Stimulated activated CD4-positive, alpha-beta T cell treated with anti-CD3 and anti-CD28 coated beads, Interleukin-15, amount 100 ng/mL, for 48 hours (primary cell): ENCODE measurements at regions not wholly inside any gene's neighbourhood (a gene's known extent, or its start where the extent isn't known, plus 50 kb on each side); places are given as distances from the start of the nearest gene placed in this dataset.

Experiments used
- DNase-seq, 2 donors: peaks; one replicate each; pipeline ENCODE4 v3.0.0-alpha.2; 2020; ENCODE audit warnings: low read depth in 2 of 2

GRCh38 chr2:52859065-52859464, 908.5 kb upstream of the CHAC2 start:
- no peak for DNase-seq

GRCh38 chr2:52857722-52858121, 909.9 kb upstream of the CHAC2 start:
- DNase-seq = no peak

- no peak for DNase-seq
These were observed 915.6 kb upstream of the CHAC2 start for GRCh38 chr2:52852006-52852405.

- DNase-seq = no peak
These were observed 922.7 kb upstream of the CHAC2 start for GRCh38 chr2:52844701-52845423.

GRCh38 chr2:52835909-52836308, 931.7 kb upstream of the CHAC2 start:
- no peak for DNase-seq

GRCh38 chr2:52831216-52831615, 936.4 kb upstream of the CHAC2 start:
- no peak for DNase-seq

GRCh38 chr2:52828112-52828511, 939.5 kb upstream of the CHAC2 start:
- DNase-seq = no peak

- no peak for DNase-seq
These were observed 946.0 kb upstream of the CHAC2 start for GRCh38 chr2:52821631-52822030.

- DNase-seq = no peak
These were observed 948.6 kb upstream of the CHAC2 start for GRCh38 chr2:52818958-52819357.

- DNase-seq = no peak
These were observed 957.1 kb upstream of the CHAC2 start for GRCh38 chr2:52810460-52810859.

GRCh38 chr2:52805901-52806410, 961.6 kb upstream of the CHAC2 start:
- no peak for DNase-seq

- DNase-seq = no peak
These were observed 973.0 kb upstream of the CHAC2 start for GRCh38 chr2:52794581-52794980.

GRCh38 chr2:52779446-52779845, 988.2 kb upstream of the CHAC2 start:
- DNase-seq = no peak

- DNase-seq = no peak
These were observed 991.0 kb upstream of the CHAC2 start for GRCh38 chr2:52776571-52776970.

GRCh38 chr2:52775674-52776073, 991.9 kb upstream of the CHAC2 start:
- no peak for DNase-seq

- no peak for DNase-seq
These were observed 1001.9 kb upstream of the CHAC2 start for GRCh38 chr2:52765735-52766134.

GRCh38 chr2:52749764-52750163, 1017.8 kb upstream of the CHAC2 start:
- DNase-seq = no peak

GRCh38 chr2:52745144-52745543, 1022.5 kb upstream of the CHAC2 start:
- DNase-seq = no peak

- no peak for DNase-seq
These were observed 1034.7 kb upstream of the CHAC2 start for GRCh38 chr2:52732849-52733395.

GRCh38 chr2:52724585-52724984, 1043.0 kb upstream of the CHAC2 start:
- no peak for DNase-seq

- DNase-seq = no peak
These were observed 1049.8 kb upstream of the CHAC2 start for GRCh38 chr2:52717836-52718235.

GRCh38 chr2:52710810-52711618, 1056.6 kb upstream of the CHAC2 start:
- no peak for DNase-seq

- DNase-seq = no peak
These were observed 1063.4 kb upstream of the CHAC2 start for GRCh38 chr2:52704251-52704650.
